NCI-H345 treated with DMSO at 0.1 percent for 48 hours (cell line): ENCODE measurements at regions not wholly inside any gene's neighbourhood (a gene's known extent, or its start where the extent isn't known, plus 50 kb on each side); places are given as distances from the start of the nearest gene placed in this dataset.

Experiments
- DNase-seq: peaks from one replicate; lab custom pipeline; 2025; ENCODE audit not compliant: unreplicated experiment; lab: John Stamatoyannopoulos, UW

- DNase-seq = no peak
Measured at GRCh38 chrX:9147726-9148125, 113.8 kb upstream of the FAM9B start.

- no peak for DNase-seq
Measured at GRCh38 chrX:9148615-9149399, 114.9 kb upstream of the FAM9B start.

GRCh38 chrX:9149501-9150245, 115.7 kb upstream of the FAM9B start:
- no peak for DNase-seq

GRCh38 chrX:9151772-9152307, 117.9 kb upstream of the FAM9B start:
- DNase-seq = no peak

- no peak for DNase-seq
Measured at GRCh38 chrX:9153300-9153699, 119.4 kb upstream of the FAM9B start.

- DNase-seq = no peak
Measured at GRCh38 chrX:9158611-9159010, 124.7 kb upstream of the FAM9B start.

GRCh38 chrX:9160698-9161329, 126.9 kb upstream of the FAM9B start:
- DNase-seq = no peak

GRCh38 chrX:9162698-9163097, 128.8 kb upstream of the FAM9B start:
- DNase-seq = no peak

- DNase-seq = peak; percentile 72
Measured at GRCh38 chrX:9163214-9163709, 129.3 kb upstream of the FAM9B start.

GRCh38 chrX:9164086-9164485, 130.2 kb upstream of the FAM9B start:
- DNase-seq = no peak

GRCh38 chrX:9164533-9165426, 130.9 kb upstream of the FAM9B start:
- no peak for DNase-seq

- DNase-seq = no peak
Measured at GRCh38 chrX:9166584-9166944, 132.6 kb upstream of the FAM9B start.

GRCh38 chrX:9171841-9172463, 138.0 kb upstream of the FAM9B start:
- no peak for DNase-seq

GRCh38 chrX:9172464-9172850, 138.5 kb upstream of the FAM9B start:
- no peak for DNase-seq

GRCh38 chrX:9180623-9181022, 146.7 kb upstream of the FAM9B start:
- DNase-seq = no peak

- no peak for DNase-seq
Measured at GRCh38 chrX:9182041-9182440, 148.1 kb upstream of the FAM9B start.

- no peak for DNase-seq
Measured at GRCh38 chrX:9183481-9183880, 149.6 kb upstream of the FAM9B start.

GRCh38 chrX:9184211-9184610, 150.3 kb upstream of the FAM9B start:
- no peak for DNase-seq

- DNase-seq = no peak
Measured at GRCh38 chrX:9188117-9188516, 154.2 kb upstream of the FAM9B start.

GRCh38 chrX:9189286-9189685, 155.4 kb upstream of the FAM9B start:
- peak; percentile 9 for DNase-seq
